ENCODE measurements at regions not wholly inside any gene's neighbourhood (a gene's known extent, or its start where the extent isn't known, plus 50 kb on each side); places are given as distances from the start of the nearest gene placed in this dataset.
A peak's percentile ranks its signal among the peaks of the same experiment; 100 is the strongest.

GRCh38 chr7:88638583-88638982 is 120.9 kb upstream of the ZNF804B start:
- Histone ChIP-seq H3K27me3 (replicated peaks; ENCODE audit: control insufficient read depth, insufficient read depth, low read length) (no peaks in the 10 kb centered on the region), H3K36me3 (ENCODE audit: control insufficient read depth, insufficient read depth, low read length) (no peaks in the 10 kb centered on the region), H3K4me3 (replicated peaks; ENCODE audit: low read depth, low read length) (no peak overlapping the region)
- no peak for DNase-seq (ENCODE audit: extremely low read depth, insufficient read length)
- no peak for TF ChIP-seq CTCF (IDR thresholded peaks at IDR 0.05; ENCODE audit: insufficient read depth, low read length, poor library complexity, severe bottlenecking)

- Histone ChIP-seq H3K36me3 (ENCODE audit: control insufficient read depth, insufficient read depth, low read length) (no peaks in the 10 kb centered on the region), H3K27me3 (replicated peaks; ENCODE audit: control insufficient read depth, insufficient read depth, low read length) (no peaks in the 10 kb centered on the region), H3K4me3 (replicated peaks; ENCODE audit: low read depth, low read length) (no peak overlapping the region)
- DNase-seq (ENCODE audit: extremely low read depth, insufficient read length) = no peak
- no peak for TF ChIP-seq CTCF (IDR thresholded peaks at IDR 0.05; ENCODE audit: insufficient read depth, low read length, poor library complexity, severe bottlenecking)
These were observed 121.7 kb upstream of the ZNF804B start for GRCh38 chr7:88637795-88638194.

GRCh38 chr7:88635149-88635548 is 124.4 kb upstream of the ZNF804B start:
- H3K36me3 ChIP-seq (ENCODE audit: control insufficient read depth, insufficient read depth, low read length) = no peaks in the 10 kb centered on the region
- H3K4me3 ChIP-seq (replicated peaks; ENCODE audit: low read depth, low read length) = no peak overlapping the region
- H3K27me3 ChIP-seq (replicated peaks; ENCODE audit: control insufficient read depth, insufficient read depth, low read length) = no peaks in the 10 kb centered on the region
- no peak for DNase-seq (ENCODE audit: extremely low read depth, insufficient read length)
- no peak for TF ChIP-seq CTCF (IDR thresholded peaks at IDR 0.05; ENCODE audit: insufficient read depth, low read length, poor library complexity, severe bottlenecking)

- no peak for DNase-seq (ENCODE audit: extremely low read depth, insufficient read length)
- Histone ChIP-seq H3K27me3 (replicated peaks; ENCODE audit: control insufficient read depth, insufficient read depth, low read length) (no peaks in the 10 kb centered on the region), H3K4me3 (replicated peaks; ENCODE audit: low read depth, low read length) (no peak overlapping the region), H3K36me3 (ENCODE audit: control insufficient read depth, insufficient read depth, low read length) (no peaks in the 10 kb centered on the region)
- no peak for TF ChIP-seq CTCF (IDR thresholded peaks at IDR 0.05; ENCODE audit: insufficient read depth, low read length, poor library complexity, severe bottlenecking)
These were observed 129.9 kb upstream of the ZNF804B start for GRCh38 chr7:88629559-88629958.

GRCh38 chr7:88628363-88629085 is 131.0 kb upstream of the ZNF804B start:
- DNase-seq (ENCODE audit: extremely low read depth, insufficient read length) = peak; percentile 55
- Histone ChIP-seq H3K36me3 (ENCODE audit: control insufficient read depth, insufficient read depth, low read length) (no peaks in the 10 kb centered on the region), H3K27me3 (replicated peaks; ENCODE audit: control insufficient read depth, insufficient read depth, low read length) (no peaks in the 10 kb centered on the region), H3K4me3 (replicated peaks; ENCODE audit: low read depth, low read length) (no peak overlapping the region)
- no peak for TF ChIP-seq CTCF (IDR thresholded peaks at IDR 0.05; ENCODE audit: insufficient read depth, low read length, poor library complexity, severe bottlenecking)

- no peaks in the 10 kb centered on the region for H3K36me3 ChIP-seq (ENCODE audit: control insufficient read depth, insufficient read depth, low read length)
- no peak for DNase-seq (ENCODE audit: extremely low read depth, insufficient read length)
- TF ChIP-seq CTCF (IDR thresholded peaks at IDR 0.05; ENCODE audit: insufficient read depth, low read length, poor library complexity, severe bottlenecking) = no peak
These were observed 142.3 kb upstream of the ZNF804B start for GRCh38 chr7:88617185-88617584.

More at GRCh38 chr7:88617185-88617584, 142.3 kb upstream of the ZNF804B start:
- Histone ChIP-seq H3K27me3 (replicated peaks; ENCODE audit: control insufficient read depth, insufficient read depth, low read length) (no peaks in the 10 kb centered on the region), H3K4me3 (replicated peaks; ENCODE audit: low read depth, low read length) (no peak overlapping the region)
